Neural crest cell (in vitro differentiated cells): ENCODE measurements at regions not wholly inside any gene's neighbourhood (a gene's known extent, or its start where the extent isn't known, plus 50 kb on each side); places are given as distances from the start of the nearest gene placed in this dataset.

Experiments used
- DNase-seq: peaks from one replicate; pipeline ENCODE4 v3.0.0; 2021; ENCODE audit warnings: low read depth, mixed read lengths, low spot score
- H3K27ac Mint-ChIP-seq: one replicate; pipeline ENCODE4 v1.8.0; 2021; ENCODE audit warnings: mild to moderate bottlenecking, mixed read lengths; ENCODE audit not compliant: unreplicated experiment
- H3K27me3 Mint-ChIP-seq: 2 replicates; pipeline ENCODE4 v1.8.0; 2021; ENCODE audit warnings: low read depth, mild to moderate bottlenecking, mixed read lengths
- H3K36me3 Mint-ChIP-seq: 2 replicates; pipeline ENCODE4 v1.8.0; 2021; ENCODE audit warnings: low read depth, mild to moderate bottlenecking, mixed read lengths
- H3K4me1 Mint-ChIP-seq: 2 replicates; pipeline ENCODE4 v1.8.0; 2021; ENCODE audit warnings: mixed read lengths
- H3K4me3 Mint-ChIP-seq: one replicate; pipeline ENCODE4 v1.8.0; 2021; ENCODE audit warnings: mild to moderate bottlenecking, mixed read lengths
- H3K9me3 Mint-ChIP-seq: 2 replicates; pipeline ENCODE4 v1.8.0; 2021; ENCODE audit warnings: mixed read lengths
- TF ChIP-seq, protein P1 (sequence below): fragments of 200-600 bp; sonication (generic); conservative IDR thresholded peaks from 2 replicates; pipeline ENCODE4 v1.5.0; 2021; ENCODE audit warnings: antibody characterized with exemption, mild to moderate bottlenecking

DNA sequence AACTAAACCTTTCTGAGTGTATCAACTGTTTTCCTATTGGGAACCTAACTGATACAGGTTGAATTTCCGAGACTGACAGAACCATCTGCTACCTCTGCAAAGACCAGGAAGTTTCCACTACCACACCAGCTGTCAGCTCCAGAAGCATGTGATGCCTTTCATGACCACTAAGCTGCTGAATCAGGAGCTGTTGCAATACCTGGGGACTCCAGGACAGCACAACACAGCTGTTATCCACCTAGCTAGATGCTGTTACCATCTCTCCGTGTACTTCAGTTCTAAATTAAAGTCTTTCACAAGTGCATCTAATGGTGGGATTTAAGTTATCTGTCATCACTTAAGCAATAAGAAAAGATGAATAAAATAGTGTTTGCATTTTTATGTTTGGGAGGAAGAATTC, 158.2 kb upstream of the IMPG1 start:
- peaks cover 4% of the 10 kb centered on the region for H3K4me1 Mint-ChIP-seq
- H3K27ac Mint-ChIP-seq = no peak overlapping the region
- DNase-seq = no peak
- H3K36me3 Mint-ChIP-seq = no peaks in the 10 kb centered on the region
- TF ChIP-seq, protein P1, sequence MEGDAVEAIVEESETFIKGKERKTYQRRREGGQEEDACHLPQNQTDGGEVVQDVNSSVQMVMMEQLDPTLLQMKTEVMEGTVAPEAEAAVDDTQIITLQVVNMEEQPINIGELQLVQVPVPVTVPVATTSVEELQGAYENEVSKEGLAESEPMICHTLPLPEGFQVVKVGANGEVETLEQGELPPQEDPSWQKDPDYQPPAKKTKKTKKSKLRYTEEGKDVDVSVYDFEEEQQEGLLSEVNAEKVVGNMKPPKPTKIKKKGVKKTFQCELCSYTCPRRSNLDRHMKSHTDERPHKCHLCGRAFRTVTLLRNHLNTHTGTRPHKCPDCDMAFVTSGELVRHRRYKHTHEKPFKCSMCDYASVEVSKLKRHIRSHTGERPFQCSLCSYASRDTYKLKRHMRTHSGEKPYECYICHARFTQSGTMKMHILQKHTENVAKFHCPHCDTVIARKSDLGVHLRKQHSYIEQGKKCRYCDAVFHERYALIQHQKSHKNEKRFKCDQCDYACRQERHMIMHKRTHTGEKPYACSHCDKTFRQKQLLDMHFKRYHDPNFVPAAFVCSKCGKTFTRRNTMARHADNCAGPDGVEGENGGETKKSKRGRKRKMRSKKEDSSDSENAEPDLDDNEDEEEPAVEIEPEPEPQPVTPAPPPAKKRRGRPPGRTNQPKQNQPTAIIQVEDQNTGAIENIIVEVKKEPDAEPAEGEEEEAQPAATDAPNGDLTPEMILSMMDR = peak; percentile 18
- no peaks in the 10 kb centered on the region for H3K27me3 Mint-ChIP-seq
- H3K4me3 Mint-ChIP-seq = no peak overlapping the region
- no peaks in the 10 kb centered on the region for H3K9me3 Mint-ChIP-seq

DNA sequence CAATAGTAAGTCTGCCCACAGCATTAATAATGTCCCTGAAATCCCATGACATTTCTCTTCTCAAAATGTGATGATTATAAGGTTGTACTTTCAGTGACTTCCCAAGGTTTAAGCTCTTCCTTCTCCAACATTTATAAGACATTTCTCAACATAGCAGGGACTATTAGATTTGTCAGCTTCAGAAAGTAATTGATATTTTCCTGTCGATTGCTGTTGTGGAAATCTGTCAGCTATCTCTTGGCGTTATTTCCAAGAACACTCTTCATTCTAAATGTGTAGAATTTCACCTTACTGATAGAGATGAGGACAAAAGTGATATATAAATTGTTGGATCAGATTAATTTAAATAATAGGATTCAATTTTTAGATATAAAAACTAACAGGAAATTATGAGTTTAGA, 149.7 kb upstream of the IMPG1 start:
- Mint-ChIP-seq H3K27me3 (no peaks in the 10 kb centered on the region), H3K4me3 (no peak overlapping the region), H3K4me1 (peaks cover 18% of the 10 kb centered on the region), H3K27ac (no peak overlapping the region), H3K36me3 (no peaks in the 10 kb centered on the region), H3K9me3 (no peaks in the 10 kb centered on the region)
- TF ChIP-seq, protein P1 = no peak
- no peak for DNase-seq

DNA sequence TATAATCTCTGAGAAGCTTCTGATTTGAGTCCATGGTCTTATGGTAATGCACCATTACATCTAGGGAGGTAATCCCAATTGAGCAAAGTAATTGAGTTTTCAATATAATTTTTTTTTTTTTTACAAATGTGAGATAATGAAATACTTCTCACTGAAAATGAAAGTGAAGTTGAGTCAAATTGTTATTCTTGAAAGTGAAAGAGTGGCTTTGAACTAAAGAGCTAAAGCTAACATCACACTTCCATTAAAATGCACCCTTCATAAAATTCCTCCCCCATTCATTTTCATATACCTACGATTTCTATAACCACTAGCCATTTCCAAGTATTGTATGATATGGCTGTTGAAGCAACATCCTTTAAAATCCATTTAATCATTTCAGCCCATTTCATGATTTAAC, 149.1 kb upstream of the IMPG1 start:
- Mint-ChIP-seq H3K36me3 (no peaks in the 10 kb centered on the region), H3K4me3 (no peak overlapping the region), H3K4me1 (peaks cover 18% of the 10 kb centered on the region), H3K27me3 (no peaks in the 10 kb centered on the region), H3K9me3 (no peaks in the 10 kb centered on the region), H3K27ac (no peak overlapping the region)
- TF ChIP-seq, protein P1 = no peak
- DNase-seq = no peak

DNA sequence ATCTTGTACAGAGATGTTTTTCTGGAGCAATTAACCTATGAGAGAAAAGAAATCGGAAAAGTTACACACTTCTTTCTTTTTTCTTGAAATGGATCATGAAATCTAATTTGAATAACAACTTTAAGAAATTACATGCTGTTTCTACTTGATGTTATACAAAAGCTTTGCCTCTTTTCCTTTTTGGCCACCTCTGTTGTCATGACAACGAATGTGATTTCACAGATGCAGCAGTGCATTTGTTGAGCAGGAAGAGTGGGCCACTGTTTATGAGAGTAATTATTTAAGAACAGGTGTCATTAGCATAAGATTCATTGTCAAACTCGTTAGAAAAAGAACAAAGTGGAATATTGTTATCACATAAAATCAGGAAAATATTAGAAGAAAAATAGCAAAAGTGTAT, 148.3 kb upstream of the IMPG1 start:
- no peak overlapping the region for H3K27ac Mint-ChIP-seq
- no peaks in the 10 kb centered on the region for H3K27me3 Mint-ChIP-seq
- no peak for DNase-seq
- no peaks in the 10 kb centered on the region for H3K9me3 Mint-ChIP-seq
- H3K4me1 Mint-ChIP-seq = peaks cover 14% of the 10 kb centered on the region
- TF ChIP-seq, protein P1 = no peak
- H3K4me3 Mint-ChIP-seq = no peak overlapping the region
- no peaks in the 10 kb centered on the region for H3K36me3 Mint-ChIP-seq

DNA sequence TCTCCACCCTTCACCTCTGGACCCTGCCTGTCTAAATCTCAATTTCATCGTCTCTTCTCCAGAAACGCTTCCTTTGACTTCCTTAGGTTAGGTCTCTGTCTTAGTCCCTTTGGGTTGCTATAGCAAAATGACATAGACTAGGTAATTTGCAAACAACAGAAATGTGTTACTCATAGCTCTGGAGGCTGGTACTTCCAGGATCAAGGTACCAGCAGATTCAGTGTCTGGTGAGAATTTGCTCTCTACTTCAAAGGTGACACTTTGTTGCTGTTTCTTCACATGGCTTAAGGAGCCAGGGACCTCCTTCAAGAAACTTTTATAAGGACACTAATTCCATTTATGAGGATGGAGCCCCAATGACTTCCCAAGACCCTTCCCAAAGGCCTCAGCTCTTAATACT, 145.1 kb upstream of the IMPG1 start:
- H3K27me3 Mint-ChIP-seq = no peaks in the 10 kb centered on the region
- H3K4me3 Mint-ChIP-seq = no peak overlapping the region
- no peaks in the 10 kb centered on the region for H3K36me3 Mint-ChIP-seq
- H3K4me1 Mint-ChIP-seq = peaks cover 4% of the 10 kb centered on the region
- H3K9me3 Mint-ChIP-seq = no peaks in the 10 kb centered on the region
- no peak overlapping the region for H3K27ac Mint-ChIP-seq
- TF ChIP-seq, protein P1 = no peak
- DNase-seq = no peak

DNA sequence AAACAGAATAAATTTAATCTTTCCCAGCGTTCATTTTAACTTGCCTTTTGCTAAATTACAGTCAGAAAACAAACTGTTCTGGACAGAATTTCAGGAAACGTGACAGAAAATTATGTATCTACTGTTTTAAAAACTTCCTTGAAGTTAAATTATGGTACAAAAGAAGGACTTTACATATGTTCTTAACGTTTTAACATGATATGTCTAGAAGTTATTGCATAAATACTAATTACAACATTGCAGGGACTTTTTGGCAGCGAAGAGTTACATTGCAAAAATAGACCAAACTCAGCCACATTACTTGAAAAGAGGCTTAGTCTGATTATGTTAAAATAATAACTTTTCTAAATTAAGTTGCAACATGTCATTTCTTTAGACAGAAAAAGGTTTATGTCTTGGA, 142.1 kb upstream of the IMPG1 start:
- no peak overlapping the region for H3K27ac Mint-ChIP-seq
- DNase-seq = no peak
- H3K36me3 Mint-ChIP-seq = peaks cover 3% of the 10 kb centered on the region
- H3K4me3 Mint-ChIP-seq = no peak overlapping the region
- no peaks in the 10 kb centered on the region for H3K4me1 Mint-ChIP-seq
- no peaks in the 10 kb centered on the region for H3K27me3 Mint-ChIP-seq
- TF ChIP-seq, protein P1 = no peak
- H3K9me3 Mint-ChIP-seq = peaks cover 3% of the 10 kb centered on the region
